BLaER1 treated with 17β-estradiol and CSF1 and Interleukin-3, amounts not matched to agents 10 nM and 100 nM (cell line): ENCODE measurements at regions not wholly inside any gene's neighbourhood (a gene's known extent, or its start where the extent isn't known, plus 50 kb on each side); places are given as distances from the start of the nearest gene placed in this dataset.

Source experiments
- H3K27ac ChIP-seq, 11 experiments: shearing (Covaris generic); formaldehyde crosslinking; 2 replicates each; pipeline ENCODE4 v1.8.1; 2022
- H3K27me3 ChIP-seq, 11 experiments: shearing (Covaris generic); formaldehyde crosslinking; 2 replicates each; pipeline ENCODE4 v1.8.1; 2022
- H3K36me3 ChIP-seq, 11 experiments: shearing (Covaris generic); formaldehyde crosslinking; 2 replicates each; pipeline ENCODE4 v1.8.1; 2022
- H3K4me1 ChIP-seq, 10 experiments: shearing (Covaris generic); formaldehyde crosslinking; 2 replicates each; pipeline ENCODE4 v1.8.1; 2022
- H3K4me2 ChIP-seq, 11 experiments: shearing (Covaris generic); formaldehyde crosslinking; 2 replicates each; pipeline ENCODE4 v1.8.1; 2022
- H3K4me3 ChIP-seq, 10 experiments: shearing (Covaris generic); formaldehyde crosslinking; 2 replicates each; pipeline ENCODE4 v1.8.1; 2022
- H3K9ac ChIP-seq, 11 experiments: shearing (Covaris generic); formaldehyde crosslinking; 2 replicates each; pipeline ENCODE4 v1.8.1; 2022
- H3K9me3 ChIP-seq, 11 experiments: shearing (Covaris generic); formaldehyde crosslinking; replicated peaks in 1 of 11; 2 replicates each; pipeline ENCODE4 v1.8.1; 2022
- H4K20me1 ChIP-seq, 11 experiments: shearing (Covaris generic); formaldehyde crosslinking; 2 replicates each; pipeline ENCODE4 v1.8.1; 2022
- Cebpa-rat ChIP-seq, 11 experiments: shearing (Covaris generic); IDR thresholded peaks; 2 replicates each; pipeline ENCODE4 v1.8.1; 2022

DNA sequence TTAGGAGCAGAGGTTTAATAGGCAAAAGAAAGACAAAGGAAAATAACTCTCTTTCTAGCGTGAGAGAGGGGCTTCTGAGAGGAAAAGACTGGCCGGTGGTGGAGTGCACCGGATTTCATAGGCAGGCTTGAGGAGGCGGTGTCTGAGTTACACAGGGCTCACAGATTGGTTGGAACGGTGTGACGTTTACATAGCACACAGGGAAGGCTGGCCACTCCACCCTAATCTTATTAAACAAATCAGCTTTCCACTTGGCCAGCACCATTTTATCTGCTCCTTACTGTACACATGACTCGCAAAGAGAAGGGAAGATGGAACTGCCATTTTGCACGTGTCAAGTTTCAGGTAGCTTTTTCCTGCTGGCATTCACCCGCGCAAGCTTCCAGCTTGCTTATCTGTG is 587.7 kb downstream of the RPL10L start:
- H3K4me3 ChIP-seq = no peak overlapping the region
- H3K4me1 ChIP-seq = no peaks in the 10 kb centered on the region
- H3K4me2 ChIP-seq = no peak overlapping the region
- H3K27me3 ChIP-seq = no peaks in the 10 kb centered on the region
- H3K9me3 ChIP-seq = no peaks in the 10 kb centered on the region
- no peak overlapping the region for H3K27ac ChIP-seq
- no peak for TF ChIP-seq Cebpa-rat (IDR thresholded peaks at IDR 0.05)
- no peaks in the 10 kb centered on the region for H4K20me1 ChIP-seq
- no peaks in the 10 kb centered on the region for H3K36me3 ChIP-seq
- H3K9ac ChIP-seq = no peak overlapping the region

DNA sequence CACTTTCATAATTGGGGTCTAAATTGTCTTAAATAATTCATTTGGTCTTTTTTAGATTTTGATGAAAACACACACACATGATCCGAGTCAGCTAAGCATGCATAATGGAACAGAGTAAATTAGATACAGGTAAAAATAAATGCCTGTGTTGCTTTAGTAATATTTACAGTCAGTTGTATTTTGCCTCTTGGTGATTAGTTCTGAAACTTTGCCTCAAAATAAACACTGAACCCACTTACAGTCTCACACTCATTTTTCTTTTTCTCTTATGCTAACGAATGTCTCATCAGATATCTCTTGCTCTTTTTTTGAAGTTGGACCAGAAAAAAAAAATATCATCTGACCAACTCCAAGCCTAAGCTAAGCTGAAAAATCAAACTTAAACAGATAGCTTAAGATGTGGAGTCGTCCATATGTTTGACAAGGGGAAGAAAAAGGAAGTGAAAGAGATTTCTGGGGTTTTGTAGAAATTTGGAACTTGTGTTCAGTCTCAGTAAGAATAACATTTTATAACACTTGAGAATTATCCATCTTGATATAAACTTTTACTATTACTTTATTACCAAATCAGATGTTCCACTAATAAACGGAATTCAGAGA is 592.5 kb downstream of the RPL10L start:
- H3K27me3 ChIP-seq = no peaks in the 10 kb centered on the region
- no peak overlapping the region for H3K9ac ChIP-seq
- no peaks in the 10 kb centered on the region for H3K9me3 ChIP-seq
- H3K4me1 ChIP-seq = no peaks in the 10 kb centered on the region
- H3K4me2 ChIP-seq = no peak overlapping the region
- no peak for TF ChIP-seq Cebpa-rat (IDR thresholded peaks at IDR 0.05)
- no peaks in the 10 kb centered on the region for H3K36me3 ChIP-seq
- no peak overlapping the region for H3K27ac ChIP-seq
- H3K4me3 ChIP-seq = no peak overlapping the region
- no peaks in the 10 kb centered on the region for H4K20me1 ChIP-seq

- no peak for TF ChIP-seq Cebpa-rat (IDR thresholded peaks at IDR 0.05)
- Histone ChIP-seq H3K4me2 (no peak overlapping the region), H3K9me3 (no peaks in the 10 kb centered on the region), H3K27me3 (no peaks in the 10 kb centered on the region), H3K27ac (no peak overlapping the region), H4K20me1 (no peaks in the 10 kb centered on the region), H3K9ac (no peak overlapping the region), H3K4me1 (no peaks in the 10 kb centered on the region), H3K36me3 (no peaks in the 10 kb centered on the region), H3K4me3 (no peak overlapping the region)
Measured at GRCh38 chr14:46057799-46058198, 593.8 kb downstream of the RPL10L start.

- Histone ChIP-seq H4K20me1 (no peaks in the 10 kb centered on the region), H3K4me3 (no peak overlapping the region), H3K9ac (no peak overlapping the region), H3K36me3 (no peaks in the 10 kb centered on the region), H3K4me1 (no peaks in the 10 kb centered on the region), H3K27me3 (no peaks in the 10 kb centered on the region), H3K27ac (no peak overlapping the region), H3K9me3 (no peaks in the 10 kb centered on the region), H3K4me2 (no peak overlapping the region)
- no peak for TF ChIP-seq Cebpa-rat (IDR thresholded peaks at IDR 0.05)
Measured at GRCh38 chr14:46054526-46054925, 597.1 kb downstream of the RPL10L start.

DNA sequence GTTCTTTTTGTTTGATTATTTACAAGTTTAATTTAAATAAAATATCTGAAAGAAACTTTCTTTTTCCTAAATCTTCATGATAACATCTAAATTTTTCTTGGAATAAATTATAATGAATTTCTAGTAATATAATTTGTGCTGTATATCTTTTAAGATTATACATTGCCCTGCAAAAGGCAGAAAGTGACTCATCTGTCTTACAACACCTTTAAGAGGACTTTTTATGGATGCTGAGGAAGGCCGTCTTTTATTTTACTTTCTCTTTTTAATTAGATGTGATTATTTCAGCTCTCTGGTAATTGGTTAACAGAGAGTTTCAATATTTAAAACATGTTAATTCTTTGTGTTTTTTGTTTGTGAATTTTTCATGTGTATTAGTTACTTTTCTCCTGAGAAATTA is 598.4 kb downstream of the RPL10L start:
- no peaks in the 10 kb centered on the region for H4K20me1 ChIP-seq
- no peak overlapping the region for H3K9ac ChIP-seq
- H3K27ac ChIP-seq = no peak overlapping the region
- H3K4me2 ChIP-seq = no peak overlapping the region
- no peaks in the 10 kb centered on the region for H3K27me3 ChIP-seq
- no peaks in the 10 kb centered on the region for H3K9me3 ChIP-seq
- H3K4me3 ChIP-seq = no peak overlapping the region
- TF ChIP-seq Cebpa-rat (IDR thresholded peaks at IDR 0.05) = no peak
- no peaks in the 10 kb centered on the region for H3K36me3 ChIP-seq
- no peaks in the 10 kb centered on the region for H3K4me1 ChIP-seq

DNA sequence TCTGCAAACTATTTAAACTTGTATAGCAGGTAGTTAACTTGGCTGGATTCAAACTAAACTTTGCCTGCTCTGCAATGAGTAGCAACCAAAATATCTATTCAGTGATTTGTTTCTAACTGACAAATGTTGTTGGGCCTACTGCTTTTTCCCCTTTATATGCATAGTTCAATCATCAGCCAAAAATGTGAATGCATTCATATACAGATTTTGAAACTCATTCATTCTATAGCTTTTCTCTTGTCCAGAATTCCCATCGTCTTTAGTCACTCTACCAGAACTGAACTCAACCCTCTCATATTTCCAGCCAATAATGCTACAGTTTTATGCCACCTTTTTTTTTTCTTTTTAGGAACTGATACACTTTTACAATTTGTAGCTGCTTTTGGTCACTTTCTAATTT is 599.8 kb downstream of the RPL10L start:
- Histone ChIP-seq H3K9ac (no peak overlapping the region), H3K4me1 (no peaks in the 10 kb centered on the region), H3K4me3 (no peak overlapping the region), H3K9me3 (no peaks in the 10 kb centered on the region), H3K4me2 (no peak overlapping the region), H3K27me3 (no peaks in the 10 kb centered on the region), H3K27ac (no peak overlapping the region), H4K20me1 (no peaks in the 10 kb centered on the region), H3K36me3 (no peaks in the 10 kb centered on the region)
- no peak for TF ChIP-seq Cebpa-rat (IDR thresholded peaks at IDR 0.05)

DNA sequence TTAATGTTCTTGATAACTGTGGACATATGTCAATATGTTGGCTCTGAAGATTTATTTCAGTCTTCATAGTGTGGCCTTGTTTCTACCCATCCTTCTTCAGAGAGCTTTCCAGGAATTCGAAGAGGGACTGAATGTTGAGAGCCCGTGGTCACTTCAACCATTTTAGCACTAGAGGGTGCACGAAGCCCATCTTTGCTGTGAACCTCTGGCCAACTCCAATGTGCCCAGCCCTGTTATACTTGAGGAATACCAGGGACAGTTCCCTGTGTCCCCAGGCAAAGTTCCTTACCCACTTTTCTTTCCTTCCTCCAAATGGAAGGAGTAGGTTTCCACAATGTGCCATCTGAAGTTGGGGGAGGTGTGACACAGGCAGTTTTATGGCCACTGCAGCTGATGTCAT is 603.5 kb downstream of the RPL10L start:
- no peaks in the 10 kb centered on the region for H4K20me1 ChIP-seq

GRCh38 chr14:46036099-46036498 is 615.5 kb downstream of the RPL10L start:
- Histone ChIP-seq H3K4me3 (no peak overlapping the region), H3K27me3 (no peaks in the 10 kb centered on the region), H3K27ac (no peak overlapping the region), H3K9ac (no peak overlapping the region), H3K9me3 (no peaks in the 10 kb centered on the region), H3K4me1 (peaks cover 0 to 7% (median 0%) of the 10 kb centered on the region in 10 experiments; a peak in 2 of 20 replicates), H4K20me1 (no peaks in the 10 kb centered on the region), H3K36me3 (no peaks in the 10 kb centered on the region), H3K4me2 (no peak overlapping the region)
- no peak for TF ChIP-seq Cebpa-rat (IDR thresholded peaks at IDR 0.05)

More for the DNA sequence above, 603.5 kb downstream of the RPL10L start:
- Histone ChIP-seq H3K4me2 (no peak overlapping the region), H3K4me1 (no peaks in the 10 kb centered on the region), H3K9ac (no peak overlapping the region), H3K4me3 (no peak overlapping the region), H3K36me3 (no peaks in the 10 kb centered on the region), H3K27me3 (no peaks in the 10 kb centered on the region), H3K27ac (no peak overlapping the region), H3K9me3 (no peaks in the 10 kb centered on the region)
- no peak for TF ChIP-seq Cebpa-rat (IDR thresholded peaks at IDR 0.05)

DNA sequence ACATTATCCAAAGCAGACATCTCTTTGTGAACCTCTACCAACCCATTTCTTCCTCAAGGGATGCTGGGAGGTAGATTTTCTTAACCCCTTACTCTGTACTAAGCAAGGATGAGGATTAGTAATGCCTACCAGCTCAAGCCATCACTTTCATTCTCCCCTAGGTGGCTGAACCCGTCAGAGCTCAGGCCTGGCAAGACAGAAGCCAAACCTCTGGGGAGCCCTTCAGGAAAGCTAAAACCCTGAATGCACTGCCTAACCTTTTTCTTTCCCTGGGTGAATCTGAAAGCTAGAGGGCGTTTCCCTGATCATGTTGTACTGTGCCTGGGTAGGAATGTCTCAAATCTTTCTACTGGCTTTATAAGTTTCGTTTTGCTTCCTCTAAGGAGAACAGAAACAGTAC is 617.3 kb downstream of the RPL10L start:
- Histone ChIP-seq H3K9ac (no peak overlapping the region), H3K4me1 (peaks cover 0 to 7% (median 0%) of the 10 kb centered on the region in 10 experiments; a peak in 2 of 20 replicates), H3K36me3 (no peaks in the 10 kb centered on the region), H4K20me1 (no peaks in the 10 kb centered on the region), H3K4me2 (no peak overlapping the region), H3K4me3 (no peak overlapping the region), H3K27me3 (no peaks in the 10 kb centered on the region), H3K27ac (no peak overlapping the region), H3K9me3 (no peaks in the 10 kb centered on the region)
- TF ChIP-seq Cebpa-rat (IDR thresholded peaks at IDR 0.05) = no peak

- Histone ChIP-seq H3K4me1 (no peaks in the 10 kb centered on the region), H3K4me3 (no peak overlapping the region), H4K20me1 (no peaks in the 10 kb centered on the region), H3K36me3 (no peaks in the 10 kb centered on the region), H3K9me3 (no peaks in the 10 kb centered on the region), H3K27me3 (no peaks in the 10 kb centered on the region), H3K4me2 (no peak overlapping the region), H3K9ac (no peak overlapping the region), H3K27ac (no peak overlapping the region)
- no peak for TF ChIP-seq Cebpa-rat (IDR thresholded peaks at IDR 0.05)
Measured at GRCh38 chr14:46018846-46019420, 632.6 kb downstream of the RPL10L start.
